Esophagus squamous epithelium (tissue), 4 donors: ENCODE measurements at regions not wholly inside any gene's neighbourhood (a gene's known extent, or its start where the extent isn't known, plus 50 kb on each side); places are given as distances from the start of the nearest gene placed in this dataset.

Source experiments
- CTCF ChIP-seq, 6 experiments: fragments of 450-650 bp in 4 of 6; fragments of 200-600 bp in 2 of 6; sonication (generic) in 2 of 6; IDR thresholded peaks; one replicate each; pipeline ENCODE4 v1.5.1; 2016 to 2019; ENCODE audit warnings: antibody characterized with exemption in 6 of 6, mild to moderate bottlenecking in 4 of 6, moderate library complexity in 4 of 6
- POLR2A ChIP-seq, 4 donors: fragments of 450-650 bp; IDR thresholded peaks; one replicate each; pipeline ENCODE4 v1.6.1; 2017; ENCODE audit warnings: antibody characterized with exemption in 4 of 4, mild to moderate bottlenecking in 4 of 4, moderate library complexity in 3 of 4

GRCh38 chr7:155391414-155391813 is 66.5 kb upstream of the EN2 start:
- TF ChIP-seq POLR2A (IDR thresholded peaks at IDR 0.05) (no peak), CTCF (IDR thresholded peaks at IDR 0.05) (no peak)
